K562 (cell line): ENCODE measurements at regions not wholly inside any gene's neighbourhood (a gene's known extent, or its start where the extent isn't known, plus 50 kb on each side); places are given as distances from the start of the nearest gene placed in this dataset.

Experiments
- ATAC-seq: fragments of 200-7000 bp; cut with Tn5 transposase; 3 replicates; pipeline ENCODE4 v1.9.1; 2020; ENCODE audit warnings: moderate library complexity
- BruUV-seq: library from RNA; stranded (reverse); fragments of 400-500 nt; replicated peaks from 2 replicates; lab custom pipeline; 2021; lab: Mats Ljungman, UMichigan
- CTCF ChIA-PET: fragments of 300-600 bp; formaldehyde crosslinking; extraction: SDS; loops from one replicate; lab custom pipeline; 2021; ENCODE audit warnings: low intra/inter-chr PET ratio; lab: Yijun Ruan, JAX
- POLR2A ChIA-PET: fragments of 300-600, 350-650 bp; sonication (Branson Sonifier 250); formaldehyde crosslinking; extraction: SDS; loops from one replicate; lab custom pipeline; 2021; ENCODE audit warnings: antibody characterized with exemption, inconsistent platforms; lab: Yijun Ruan, JAX
- DNase-seq, 4 experiments: peaks; one replicate each; pipeline versions ENCODE4 v3.0.0 to v3.0.0-alpha.2; 2011 to 2018; ENCODE audit warnings: low spot score in 3 of 4, mixed read lengths in 3 of 4; ENCODE audit errors: extremely low read depth in 1 of 4
- FAIRE-seq: peaks from 2 replicates; lab custom pipeline; 2011; peaks lifted over from hg19 to GRCh38; lab: Jason Lieb, UNC
- H2AFZ ChIP-seq: 2 replicates; pipeline ENCODE4 v1.6.0; 2011; ENCODE audit warnings: low read depth, low read length, control low read depth, inconsistent platforms
- H3K27ac ChIP-seq: fragments of 200-600 bp; 3 replicates; pipeline ENCODE4 v1.8.0; 2011; ENCODE audit warnings: low read depth, mild to moderate bottlenecking, control low read depth, inconsistent platforms, low read length, moderate library complexity, mixed read lengths; ENCODE audit errors: extremely low read depth
- H3K27me3 ChIP-seq, 2 experiments: fragments of 300-600 bp in 1 of 2; 2 replicates in 1 of 2; 3 replicates in 1 of 2; pipeline versions ENCODE4 v1.6.0 to v1.8.0; 2011; ENCODE audit warnings: inconsistent platforms in 2 of 2, low read length in 2 of 2, mild to moderate bottlenecking in 1 of 2, mixed read lengths in 1 of 2, moderate library complexity in 1 of 2; ENCODE audit not compliant: control insufficient read depth in 2 of 2, insufficient read depth in 2 of 2
- H3K36me3 ChIP-seq: fragments of 300-600 bp; 3 replicates; pipeline ENCODE4 v1.8.0; 2011; ENCODE audit warnings: mild to moderate bottlenecking, low read length, inconsistent platforms; ENCODE audit not compliant: control insufficient read depth, insufficient read depth
- H3K4me1 ChIP-seq, 2 experiments: fragments of 200-600 bp in 1 of 2; replicated peaks in 1 of 2; 2 replicates in 1 of 2; 3 replicates in 1 of 2; pipeline versions ENCODE4 v1.5.1 to v1.8.0; 2011; ENCODE audit warnings: inconsistent platforms in 2 of 2, low read length in 2 of 2, mild to moderate bottlenecking in 1 of 2, mixed read lengths in 1 of 2, moderate library complexity in 1 of 2; ENCODE audit not compliant: control insufficient read depth in 2 of 2, insufficient read depth in 2 of 2
- H3K4me2 ChIP-seq: 2 replicates; pipeline ENCODE4 v1.6.1; 2011; ENCODE audit warnings: low read length, control low read depth, inconsistent platforms, mixed read lengths; ENCODE audit not compliant: insufficient read depth
- H3K4me3 ChIP-seq: fragments of 200-600 bp; sonication (generic), shearing (Covaris generic); 2 replicates; pipeline ENCODE4 v1.5.1; 2016; ENCODE audit warnings: control low read depth, inconsistent platforms
- H3K79me2 ChIP-seq: fragments of 200-600 bp; 3 replicates; pipeline ENCODE4 v1.8.0; 2011; ENCODE audit warnings: low read length, inconsistent platforms; ENCODE audit not compliant: control insufficient read depth, insufficient read depth
- H3K9ac ChIP-seq, 2 experiments: 2 replicates each; pipeline versions ENCODE4 v1.6.0 to v1.6.1; 2011; ENCODE audit warnings: low read depth in 2 of 2, low read length in 2 of 2, control low read depth in 1 of 2, inconsistent platforms in 1 of 2, mild to moderate bottlenecking in 1 of 2, mixed read lengths in 1 of 2; ENCODE audit not compliant: insufficient read depth in 1 of 2
- H3K9me1 ChIP-seq: one replicate; pipeline ENCODE4 v1.6.0; 2011; ENCODE audit warnings: inconsistent platforms, mild to moderate bottlenecking, low read length, moderate library complexity; ENCODE audit not compliant: control insufficient read depth, insufficient read depth
- H3K9me3 ChIP-seq: replicated peaks from 2 replicates; pipeline ENCODE4 v1.5.1; 2011; ENCODE audit warnings: low read depth, low read length, inconsistent platforms; ENCODE audit not compliant: control insufficient read depth, insufficient read depth
- H4K20me1 ChIP-seq: replicated peaks from 2 replicates; pipeline ENCODE4 v1.6.1; 2011; ENCODE audit warnings: low read length, inconsistent platforms, mixed read lengths; ENCODE audit not compliant: control insufficient read depth, insufficient read depth
- CBX1 ChIP-seq: sonication (generic); IDR thresholded peaks from 2 replicates; pipeline ENCODE4 v1.6.1; 2016; ENCODE audit warnings: antibody characterized with exemption, low read depth, mild to moderate bottlenecking
- E2F4 ChIP-seq: sonication (generic); formaldehyde crosslinking; IDR thresholded peaks from 2 replicates; pipeline ENCODE4 v1.8.0; 2022; ENCODE audit warnings: mild to moderate bottlenecking, low read depth, missing genetic modification reagents
- GABPB2 ChIP-seq: fragments of 250-450 bp; sonication (Bioruptor Pico); conservative IDR thresholded peaks from 2 replicates; pipeline ENCODE4 v1.5.1; 2021; ENCODE audit warnings: mild to moderate bottlenecking
- KLF16 ChIP-seq: IDR thresholded peaks from 2 replicates; pipeline ENCODE4 v1.6.1; 2016; ENCODE audit warnings: antibody characterized with exemption
- LEF1 ChIP-seq: fragments of 450-650 bp; IDR thresholded peaks from 2 replicates; pipeline ENCODE4 v1.6.1; 2016; ENCODE audit warnings: mild to moderate bottlenecking
- MAZ ChIP-seq, 2 experiments: fragments of 450-650 bp in 1 of 2; sonication (generic) in 1 of 2; formaldehyde crosslinking; IDR thresholded peaks in 1 of 2; conservative IDR thresholded peaks in 1 of 2; 2 replicates each; pipeline versions ENCODE4 v1.4.0 to v1.5.0; 2020; ENCODE audit warnings: mild to moderate bottlenecking in 1 of 2, missing genetic modification reagents in 1 of 2
- NR1H2 ChIP-seq: sonication (generic); formaldehyde crosslinking; IDR thresholded peaks from 2 replicates; pipeline ENCODE4 v1.4.0; 2020; ENCODE audit warnings: mild to moderate bottlenecking, missing genetic modification reagents
- PHB ChIP-seq: fragments of 250-450 bp; sonication (Bioruptor Pico); IDR thresholded peaks from 2 replicates; pipeline ENCODE4 v1.5.0; 2021
- STAG1 ChIP-seq: sonication (generic); formaldehyde crosslinking; IDR thresholded peaks from 2 replicates; pipeline ENCODE4 v1.5.0; 2020; ENCODE audit warnings: missing genetic modification reagents, borderline replicate concordance
- TAF1 ChIP-seq: IDR thresholded peaks from 2 replicates; pipeline ENCODE4 v1.6.1; 2011; ENCODE audit warnings: mild to moderate bottlenecking, low read length, moderate library complexity; ENCODE audit not compliant: insufficient read depth, control insufficient read depth, severe bottlenecking; ENCODE audit errors: extremely low read depth
- ZNF280B ChIP-seq: fragments of 250-450 bp; sonication (Bioruptor Pico); IDR thresholded peaks from 2 replicates; pipeline ENCODE4 v1.5.1; 2021; ENCODE audit warnings: mild to moderate bottlenecking
- ZNF347 ChIP-seq: fragments of 450-650 bp; formaldehyde crosslinking; IDR thresholded peaks from 2 replicates; pipeline ENCODE4 v1.4.0; 2020; ENCODE audit warnings: low read depth, mild to moderate bottlenecking, moderate library complexity
- ZNF561 ChIP-seq: fragments of 450-650 bp; formaldehyde crosslinking; conservative IDR thresholded peaks from 2 replicates; pipeline ENCODE4 v1.4.0; 2020; ENCODE audit warnings: mild to moderate bottlenecking, moderate library complexity
- ZNF655 ChIP-seq: fragments of 250-450 bp; sonication (Bioruptor Pico); IDR thresholded peaks from 2 replicates; pipeline ENCODE4 v1.5.0; 2021
- ZNF785 ChIP-seq: fragments of 250-450 bp; sonication (Bioruptor Pico); IDR thresholded peaks from 2 replicates; pipeline ENCODE4 v1.4.0; 2020; ENCODE audit warnings: mild to moderate bottlenecking
- ZZZ3 ChIP-seq: fragments of 450-650 bp; IDR thresholded peaks from 2 replicates; pipeline ENCODE4 v1.6.1; 2016; ENCODE audit warnings: antibody characterized with exemption, mild to moderate bottlenecking, moderate library complexity
- WGBS: fragments of 100-300 bp; shearing (Covaris generic); methylation state at CpG from one replicate; pipeline ENCODE4 v1.1.6; 2016; ENCODE audit warnings: low coverage, mixed read lengths; ENCODE audit not compliant: insufficient coverage; ENCODE audit errors: missing lambda C conversion rate; 5-methylcytosine and 5-hydroxymethylcytosine counted together
- in situ Hi-C: fragments of 300-500 bp; cut with MboI; formaldehyde crosslinking; loops from 4 replicates; pipeline ENCODE4 v1.15.0; 2018; ENCODE audit warnings: inconsistent platforms, mixed read lengths
- intact Hi-C: fragments of 100-400 bp; cut with micrococcal nuclease; formaldehyde crosslinking; loops from 2 replicates; pipeline ENCODE4 v1.14.2; 2022
- TF ChIP-seq, protein P1 (sequence below): fragments of 450-650 bp; formaldehyde crosslinking; IDR thresholded peaks from 2 replicates; pipeline ENCODE4 v1.4.0; 2020; ENCODE audit warnings: mild to moderate bottlenecking, moderate library complexity

DNA sequence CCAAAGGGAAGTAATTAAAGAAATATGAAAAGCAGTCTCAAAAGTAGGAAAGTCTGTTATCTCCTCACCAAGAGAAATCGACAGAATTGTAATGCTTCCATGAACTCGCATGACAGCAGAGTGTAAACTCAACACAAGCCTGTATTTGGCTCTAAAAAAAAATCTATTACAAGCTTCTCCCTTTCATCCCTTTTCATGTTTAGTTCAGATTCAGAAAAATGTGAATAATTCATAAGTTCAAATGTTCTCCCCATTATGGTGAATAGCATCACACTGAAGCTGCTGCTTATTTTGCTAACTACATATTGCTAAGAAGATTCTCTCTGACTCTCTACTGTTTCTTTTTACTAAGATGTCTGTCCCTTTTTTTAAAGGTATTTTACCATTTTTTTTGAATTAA, 910.3 kb upstream of the MBL2 start (continued):
- TF ChIP-seq PHB (CRISPR knock-in tag) = no peak
- TF ChIP-seq ZNF280B = no peak
- TF ChIP-seq KLF16 = no peak
- TF ChIP-seq, protein P1, sequence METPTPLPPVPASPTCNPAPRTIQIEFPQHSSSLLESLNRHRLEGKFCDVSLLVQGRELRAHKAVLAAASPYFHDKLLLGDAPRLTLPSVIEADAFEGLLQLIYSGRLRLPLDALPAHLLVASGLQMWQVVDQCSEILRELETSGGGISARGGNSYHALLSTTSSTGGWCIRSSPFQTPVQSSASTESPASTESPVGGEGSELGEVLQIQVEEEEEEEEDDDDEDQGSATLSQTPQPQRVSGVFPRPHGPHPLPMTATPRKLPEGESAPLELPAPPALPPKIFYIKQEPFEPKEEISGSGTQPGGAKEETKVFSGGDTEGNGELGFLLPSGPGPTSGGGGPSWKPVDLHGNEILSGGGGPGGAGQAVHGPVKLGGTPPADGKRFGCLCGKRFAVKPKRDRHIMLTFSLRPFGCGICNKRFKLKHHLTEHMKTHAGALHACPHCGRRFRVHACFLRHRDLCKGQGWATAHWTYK (CRISPR knock-in tag) = no peak
- no peak for TF ChIP-seq E2F4 (CRISPR knock-in tag)
- TF ChIP-seq ZNF347 (CRISPR knock-in tag) = no peak
- TF ChIP-seq, all 486 proteins: peak for 0

GRCh38 chr10:53682458-53682857, 909.9 kb upstream of the MBL2 start:
- ChIA-PET POLR2A (no interaction called here), CTCF (no interaction called here)
- Histone ChIP-seq H3K4me1 (no peaks in the 10 kb centered on the region), H3K4me2 (no peak overlapping the region), H3K27me3 (no peaks in the 10 kb centered on the region), H3K79me2 (no peaks in the 10 kb centered on the region), H3K4me3 (no peak overlapping the region), H2AFZ (no peak overlapping the region), H3K27ac (no peak overlapping the region), H3K36me3 (no peaks in the 10 kb centered on the region), H3K9me1 (no peaks in the 10 kb centered on the region), H4K20me1 (no peaks in the 10 kb centered on the region), H3K9ac (no peak overlapping the region), H3K9me3 (no peaks in the 10 kb centered on the region; the same call in 1 of the 2 replicates)
- in situ Hi-C loops (no loop called here), intact Hi-C loops (no loop called here)
- no TSS peak for BruUV-seq
- FAIRE-seq (no peak), DNase-seq (no peak), ATAC-seq (no peak)
- no peak for TF ChIP-seq ZNF785 (CRISPR knock-in tag)
- TF ChIP-seq CBX1 = no peak
- TF ChIP-seq STAG1 (CRISPR knock-in tag) = no peak
- no peak for TF ChIP-seq MAZ (CRISPR knock-in tag; conservative IDR thresholded peaks at IDR 0.05 in 1 of 2, IDR thresholded peaks at IDR 0.05 in 1 of 2)
- TF ChIP-seq TAF1 = no peak
- no peak for TF ChIP-seq ZNF655 (CRISPR knock-in tag)
- TF ChIP-seq GABPB2 = no peak
- TF ChIP-seq ZZZ3 = no peak
- no peak for TF ChIP-seq LEF1
- no peak for TF ChIP-seq NR1H2 (CRISPR knock-in tag)
- TF ChIP-seq ZNF561 (CRISPR knock-in tag) = no peak
- 0% methylated on average over 7 of the region's 7 CpGs for WGBS
